GF-D8 (cell line): ENCODE measurements at regions not wholly inside any gene's neighbourhood (a gene's known extent, or its start where the extent isn't known, plus 50 kb on each side); places are given as distances from the start of the nearest gene placed in this dataset.
"Not testable (repeated sequence)": the region's sequence is repeated elsewhere in the genome, so short reads cannot be mapped to it uniquely, and the experiment has no call there.

Experiments used
- DNase-seq: peaks from one replicate; lab custom pipeline; 2025; lab: John Stamatoyannopoulos, UW

GRCh38 chr13:21879263-21879914 is 208.5 kb downstream of the FGF9 start:
- no peak for DNase-seq

DNA sequence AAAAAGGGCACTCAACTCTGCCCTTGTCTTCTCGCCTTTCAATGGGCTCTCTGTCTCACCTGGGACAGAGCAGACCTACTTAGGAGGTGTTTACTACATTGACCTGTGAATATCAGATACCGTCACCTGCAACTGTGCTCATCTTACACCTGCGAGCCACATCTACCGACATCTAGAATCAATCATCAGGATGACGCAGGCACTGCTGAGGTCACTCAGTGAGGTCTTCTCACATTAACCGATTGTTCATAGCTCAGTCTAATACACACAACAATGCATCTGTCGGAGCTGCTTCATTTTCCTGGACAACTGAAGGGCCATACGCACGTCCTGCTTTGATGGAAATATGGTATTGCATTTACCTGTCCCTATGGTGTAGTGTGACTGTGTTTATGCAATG is 211.9 kb downstream of the FGF9 start:
- no peak for DNase-seq

GRCh38 chr13:21883713-21884112 is 212.8 kb downstream of the FGF9 start:
- DNase-seq = no peak

GRCh38 chr13:21884299-21884909 is 213.5 kb downstream of the FGF9 start:
- no peak for DNase-seq

DNA sequence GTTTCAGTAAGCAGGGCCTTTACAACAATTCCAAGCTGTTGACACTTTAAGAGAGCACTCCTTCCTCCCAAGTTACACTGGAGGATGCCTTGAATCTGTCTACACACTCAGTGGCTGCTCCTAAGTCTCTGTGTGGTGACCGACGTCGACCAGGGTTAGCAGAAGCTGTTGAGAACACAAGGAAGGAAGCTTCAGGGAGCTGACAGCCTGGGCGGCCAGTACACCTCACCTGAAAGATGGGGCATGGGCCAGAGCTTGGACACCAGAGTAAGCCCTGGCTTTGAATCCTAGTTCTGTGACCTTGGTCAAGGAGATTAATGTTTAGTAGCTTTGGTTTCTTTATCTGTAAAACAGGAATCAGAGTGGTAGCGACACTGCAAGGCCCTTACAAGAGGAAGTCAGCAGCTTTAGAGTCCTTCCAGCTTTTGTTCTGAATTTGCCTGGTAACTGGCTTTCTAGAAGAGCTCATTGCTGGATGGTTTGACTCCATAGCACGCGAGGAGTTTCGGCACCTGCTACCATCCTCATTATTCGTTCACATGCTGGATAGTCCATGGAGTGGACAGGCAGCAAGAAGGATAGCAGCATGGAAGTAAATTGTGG is 214.2 kb downstream of the FGF9 start:
- DNase-seq = peak; percentile 40

GRCh38 chr13:21885714-21886224 is 214.9 kb downstream of the FGF9 start:
- no peak for DNase-seq

- DNase-seq = no peak
These were observed 218.8 kb downstream of the FGF9 start for GRCh38 chr13:21889651-21890050.

DNA sequence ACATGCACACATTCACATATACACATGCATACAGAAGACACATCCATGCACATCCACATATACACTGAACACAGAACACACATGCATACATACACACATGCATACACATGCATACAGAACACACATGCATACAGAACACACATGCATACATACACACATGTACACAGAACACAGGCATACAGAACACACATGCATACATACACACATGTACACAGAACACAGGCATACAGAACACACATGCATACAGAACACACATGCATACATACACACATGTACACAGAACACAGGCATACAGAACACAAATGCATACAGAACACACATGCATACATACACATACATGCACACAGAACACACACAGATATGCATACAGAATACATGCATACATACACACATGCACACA is 219.3 kb downstream of the FGF9 start:
- not testable (repeated sequence) for DNase-seq

DNA sequence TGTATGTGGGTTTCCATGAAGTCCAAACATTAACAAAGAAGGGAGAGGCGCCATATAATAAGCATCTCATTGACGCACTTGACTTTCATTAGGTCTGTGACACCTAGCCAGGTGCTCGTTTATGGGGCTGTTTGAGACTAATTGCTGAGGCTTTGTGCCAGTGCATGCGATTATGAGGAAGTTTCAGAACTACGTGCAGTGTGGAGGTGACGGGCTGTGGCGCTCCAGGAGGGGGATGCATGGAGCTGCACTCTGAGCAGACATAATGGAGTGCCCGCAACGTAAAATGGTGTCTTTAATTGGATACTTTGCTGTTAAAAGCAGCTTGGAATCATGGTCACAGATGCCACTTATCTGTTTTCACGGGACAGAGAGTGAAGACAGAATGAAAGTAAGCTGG is 223.2 kb downstream of the FGF9 start:
- DNase-seq = no peak

DNA sequence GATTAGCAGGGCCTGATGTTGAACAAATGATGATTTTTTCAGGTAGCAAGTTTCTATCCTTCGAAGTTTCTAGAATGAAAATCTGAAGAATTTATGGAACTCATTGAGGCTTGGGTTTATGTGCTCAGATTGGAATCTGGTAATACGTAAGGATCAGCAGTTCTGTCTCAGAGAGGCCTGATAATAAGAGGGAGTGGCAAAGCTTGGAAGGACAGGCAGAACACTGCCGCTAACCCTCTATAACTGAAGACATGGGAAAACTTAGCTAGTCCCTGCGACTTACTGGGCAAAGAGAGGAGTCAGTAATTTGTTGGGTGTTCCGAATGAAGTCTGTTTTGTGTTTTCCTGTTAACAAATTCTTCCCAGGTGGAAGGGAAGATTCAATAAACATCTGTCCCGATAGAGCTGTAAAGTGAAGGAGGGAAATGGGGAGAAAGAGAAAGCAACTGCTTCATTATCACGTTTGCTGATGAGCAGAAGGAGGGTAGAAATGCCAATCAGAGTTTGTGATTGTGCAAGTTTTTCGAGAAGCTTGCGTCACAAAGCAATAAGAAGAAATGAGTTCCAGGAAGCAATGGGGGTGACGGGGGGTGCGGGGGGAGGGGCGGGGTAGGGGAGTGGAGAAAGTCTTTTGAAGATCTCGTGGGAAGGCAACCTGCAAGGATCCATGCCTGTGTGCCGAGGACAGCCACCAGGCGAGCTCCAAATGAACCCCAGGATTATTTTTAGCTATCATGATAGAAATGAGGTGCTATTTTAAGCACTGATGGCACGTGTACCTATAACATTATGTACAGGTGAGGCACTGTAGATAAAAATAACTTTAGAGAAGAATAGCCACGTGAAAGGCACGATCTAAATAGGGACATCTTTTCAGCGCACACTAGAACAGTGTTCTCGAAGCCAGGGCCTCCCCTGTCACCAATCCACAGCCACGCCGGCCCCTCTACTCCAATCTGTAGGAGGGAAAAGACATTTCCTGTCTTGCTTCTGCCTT is 224.1 kb downstream of the FGF9 start:
- no peak for DNase-seq

DNA sequence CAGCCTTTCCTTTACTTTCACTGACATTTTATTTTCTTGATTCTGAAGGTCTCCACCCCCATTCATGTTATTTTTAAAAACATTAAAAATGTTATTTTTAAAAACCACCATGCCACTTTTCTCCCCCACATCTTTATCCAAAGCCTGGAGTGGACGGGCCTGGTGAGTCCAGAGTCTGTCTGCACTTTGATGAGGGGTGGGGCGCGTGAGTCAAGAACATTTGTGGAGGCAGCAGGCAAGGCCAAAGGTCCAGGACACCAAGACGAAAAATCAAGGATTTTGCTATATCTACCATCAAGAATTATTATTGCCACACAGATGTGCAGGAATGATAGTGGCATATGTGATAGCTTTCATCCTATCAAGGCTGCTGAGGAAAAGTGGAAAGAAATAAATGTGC is 224.9 kb downstream of the FGF9 start:
- DNase-seq = no peak

GRCh38 chr13:21897161-21897560 is 226.3 kb downstream of the FGF9 start:
- DNase-seq = no peak

DNA sequence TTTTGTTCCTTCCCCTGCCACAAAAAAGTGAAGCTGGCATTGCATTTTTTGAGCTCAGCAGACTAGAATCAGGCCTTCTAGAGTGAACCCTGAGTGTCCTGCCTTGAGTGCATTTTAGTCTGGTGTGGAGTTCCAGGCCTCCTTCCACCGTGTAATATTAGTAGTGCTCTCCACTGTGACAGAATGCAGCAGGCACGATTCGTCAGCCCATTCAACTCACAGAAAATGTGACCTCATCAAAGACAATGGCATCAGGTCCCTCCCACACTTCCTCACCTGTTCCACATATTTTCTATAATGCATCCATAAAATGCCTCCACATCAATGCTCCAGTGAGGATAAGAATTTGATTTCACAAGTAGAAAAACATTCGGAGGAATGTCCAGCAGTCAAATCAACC is 227.6 kb downstream of the FGF9 start:
- no peak for DNase-seq

DNA sequence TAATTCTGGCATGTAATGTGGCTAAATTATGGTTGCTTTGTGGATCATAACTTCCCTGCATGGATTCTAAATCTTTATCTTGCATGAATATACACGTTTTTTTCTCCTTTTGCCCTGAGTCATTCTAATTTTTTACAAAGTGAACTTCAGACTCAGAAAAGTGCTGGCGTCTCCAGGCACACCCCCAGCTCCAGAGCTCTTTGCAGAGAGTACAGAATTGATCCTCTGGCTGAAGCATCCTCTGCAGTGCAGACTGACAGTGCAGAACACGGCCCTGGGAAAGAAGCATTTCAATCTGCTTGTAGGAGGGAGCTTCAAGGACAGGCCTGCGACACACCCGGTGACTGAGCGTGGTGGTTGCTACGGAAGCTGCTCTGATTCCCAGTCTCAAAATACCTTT is 228.1 kb downstream of the FGF9 start:
- DNase-seq = no peak

GRCh38 chr13:21901336-21901735 is 230.5 kb downstream of the FGF9 start:
- no peak for DNase-seq

- no peak for DNase-seq
These were observed 231.2 kb downstream of the FGF9 start for GRCh38 chr13:21901811-21902708.

- DNase-seq = no peak
These were observed 231.8 kb downstream of the FGF9 start for GRCh38 chr13:21902709-21903098.

DNA sequence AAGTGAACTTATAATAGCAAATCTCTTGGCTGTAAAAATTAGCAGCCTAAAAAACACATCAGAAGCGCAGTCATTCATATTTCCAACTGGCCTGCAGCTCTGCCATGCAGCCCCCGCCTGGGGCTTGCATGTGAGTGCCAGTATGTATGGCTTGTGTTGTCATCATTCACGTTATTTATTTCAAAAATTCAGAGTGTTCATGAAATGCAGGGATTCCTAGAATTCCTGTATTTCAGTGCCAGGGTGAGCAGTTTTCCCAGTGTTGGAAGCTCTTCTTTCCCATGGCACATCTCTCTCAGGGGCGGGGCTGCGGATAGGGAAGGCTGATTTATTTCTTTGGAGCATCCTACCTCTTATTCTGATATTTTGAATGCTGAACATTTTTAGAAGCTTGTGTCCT is 234.6 kb downstream of the FGF9 start:
- DNase-seq = no peak

- no peak for DNase-seq
These were observed 238.5 kb downstream of the FGF9 start for GRCh38 chr13:21909331-21909730.

DNA sequence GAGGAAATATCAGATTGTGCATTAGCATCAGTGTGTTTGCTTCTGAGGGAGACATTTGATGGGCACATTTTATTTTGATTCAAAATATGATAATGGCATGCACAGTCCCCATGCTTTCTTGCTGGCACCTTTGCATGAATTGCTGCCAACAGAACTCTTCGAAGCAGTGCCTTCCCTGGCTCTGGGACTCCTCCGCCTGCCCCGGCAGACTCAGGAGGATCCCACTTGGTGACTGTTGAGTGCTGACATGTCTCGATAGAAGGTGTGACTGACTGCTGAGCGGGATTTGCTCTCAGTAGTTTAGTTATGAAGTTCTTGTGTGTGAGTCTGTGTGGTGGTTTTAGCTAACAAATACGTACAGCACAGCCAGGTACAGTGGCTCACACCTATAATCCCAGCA is 239.7 kb downstream of the FGF9 start:
- no peak for DNase-seq

- DNase-seq = no peak
These were observed 240.9 kb downstream of the FGF9 start for GRCh38 chr13:21911646-21912298.
